ENCODE measurements at regions not wholly inside any gene's neighbourhood (a gene's known extent, or its start where the extent isn't known, plus 50 kb on each side); places are given as distances from the start of the nearest gene placed in this dataset.

- intact Hi-C loops (cut with DNase I), result no loop called here
- DNase-seq (ENCODE audit: low spot score), result no peak
Measured at GRCh38 chr2:183214680-183215079, 90.4 kb downstream of the NUP35 start.

DNA sequence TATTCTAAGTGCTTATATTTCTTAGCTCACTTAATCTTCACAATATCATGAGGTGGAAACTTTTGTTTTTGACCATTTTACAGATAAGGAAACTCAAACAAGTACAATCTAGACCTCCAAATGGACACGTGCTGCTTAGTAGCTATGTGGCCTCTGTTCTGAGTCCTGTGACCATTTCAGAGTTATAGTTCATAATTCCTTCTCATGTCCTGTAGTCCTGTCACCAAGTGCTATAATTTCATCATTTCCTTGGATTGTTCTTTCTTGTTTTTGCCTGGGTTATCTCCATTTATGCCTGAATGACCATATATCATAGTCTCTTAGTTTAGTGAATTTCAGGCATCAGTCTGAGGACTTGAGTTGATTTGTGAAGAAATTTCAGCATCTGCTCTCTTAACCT is 91.7 kb downstream of the NUP35 start:
- intact Hi-C loops (cut with DNase I), result no loop called here
- no peak for DNase-seq (ENCODE audit: low spot score)

- intact Hi-C loops (cut with DNase I), result no loop called here
- DNase-seq (ENCODE audit: low spot score), result no peak
Measured at GRCh38 chr2:183219888-183220287, 95.6 kb downstream of the NUP35 start.

- intact Hi-C loops (cut with DNase I), result no loop called here
- DNase-seq (ENCODE audit: low spot score), result no peak
Measured at GRCh38 chr2:183222751-183223150, 98.5 kb downstream of the NUP35 start.

- no peak for DNase-seq (ENCODE audit: low spot score)
- intact Hi-C loops (cut with DNase I), result no loop called here
Measured at GRCh38 chr2:183224948-183225347, 100.7 kb downstream of the NUP35 start.

- intact Hi-C loops (cut with DNase I), result no loop called here
- no peak for DNase-seq (ENCODE audit: low spot score)
Measured at GRCh38 chr2:183227176-183227575, 102.9 kb downstream of the NUP35 start.

DNA sequence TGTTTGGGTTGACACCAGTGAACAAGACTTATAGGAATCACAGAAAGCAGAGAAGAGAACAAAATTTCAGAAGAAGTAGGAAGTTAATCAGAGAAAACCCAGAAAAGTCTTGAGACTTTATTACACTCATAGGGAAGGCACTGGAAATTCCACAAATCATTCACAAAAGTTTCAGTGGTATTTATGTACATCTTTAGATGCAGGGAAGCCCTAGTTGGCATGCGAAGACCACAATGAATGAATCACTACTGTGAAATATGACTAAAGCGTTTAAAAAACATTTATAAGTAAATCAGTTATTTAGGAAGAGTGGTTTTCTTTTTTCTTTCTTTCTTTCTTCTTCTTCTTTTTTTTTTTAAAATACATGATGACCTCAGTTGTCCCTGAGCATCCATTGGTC is 105.1 kb downstream of the NUP35 start:
- no peak for DNase-seq (ENCODE audit: low spot score)
- intact Hi-C loops (cut with DNase I), result no loop called here

GRCh38 chr2:183232161-183232865 is 108.1 kb downstream of the NUP35 start:
- intact Hi-C loops (cut with DNase I), result no loop called here
- DNase-seq (ENCODE audit: low spot score), result no peak

DNA sequence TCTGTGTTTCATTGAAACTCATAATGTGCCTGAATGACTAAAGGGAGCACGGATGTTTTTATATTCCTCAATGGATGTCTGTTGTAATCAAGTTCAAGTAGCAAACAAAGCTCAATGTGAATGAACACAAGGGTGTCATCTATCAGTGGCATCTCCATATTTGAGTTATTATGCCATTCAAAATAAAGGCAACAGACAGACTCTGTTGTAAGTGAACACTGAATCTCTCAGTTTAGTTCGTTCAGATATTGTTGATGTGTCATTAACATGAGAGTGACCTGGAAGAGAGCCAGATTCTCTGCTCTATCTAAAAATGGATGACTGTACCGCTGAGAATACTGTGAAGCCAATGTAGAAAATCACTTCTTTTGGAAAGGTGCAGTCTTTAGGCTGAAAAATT is 118.7 kb downstream of the NUP35 start:
- DNase-seq (ENCODE audit: low spot score), result no peak
- intact Hi-C loops (cut with DNase I), result no loop called here

GRCh38 chr2:183243758-183244157 is 119.5 kb downstream of the NUP35 start:
- intact Hi-C loops (cut with DNase I), result no loop called here
- no peak for DNase-seq (ENCODE audit: low spot score)

DNA sequence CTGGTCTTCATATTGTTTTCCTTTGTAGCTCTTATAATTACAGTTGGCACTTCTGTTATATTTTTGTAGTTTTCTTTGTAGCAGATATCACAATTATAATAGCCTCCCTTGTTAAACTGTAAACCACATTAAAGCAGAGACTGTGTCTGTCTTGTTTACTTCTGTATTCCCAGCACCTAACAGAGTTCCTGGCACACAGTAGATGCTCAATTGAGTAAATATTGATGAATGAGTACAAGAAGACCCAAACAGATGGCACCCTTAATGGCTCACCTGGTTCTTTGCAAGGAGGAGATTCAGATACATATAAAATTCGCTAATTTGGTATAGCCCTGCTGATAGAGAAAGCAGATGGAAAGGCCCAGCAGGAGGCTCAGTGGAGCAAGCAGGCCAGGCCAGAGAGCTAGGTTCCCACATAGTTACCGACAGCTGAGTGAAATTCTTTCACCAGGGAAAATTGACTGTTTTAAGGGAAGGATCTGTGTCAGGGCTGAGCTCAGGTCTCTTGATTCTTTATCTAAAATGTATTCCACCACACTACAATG is 120.1 kb downstream of the NUP35 start:
- intact Hi-C loops (cut with DNase I), result no loop called here
- DNase-seq (ENCODE audit: low spot score), result no peak

DNA sequence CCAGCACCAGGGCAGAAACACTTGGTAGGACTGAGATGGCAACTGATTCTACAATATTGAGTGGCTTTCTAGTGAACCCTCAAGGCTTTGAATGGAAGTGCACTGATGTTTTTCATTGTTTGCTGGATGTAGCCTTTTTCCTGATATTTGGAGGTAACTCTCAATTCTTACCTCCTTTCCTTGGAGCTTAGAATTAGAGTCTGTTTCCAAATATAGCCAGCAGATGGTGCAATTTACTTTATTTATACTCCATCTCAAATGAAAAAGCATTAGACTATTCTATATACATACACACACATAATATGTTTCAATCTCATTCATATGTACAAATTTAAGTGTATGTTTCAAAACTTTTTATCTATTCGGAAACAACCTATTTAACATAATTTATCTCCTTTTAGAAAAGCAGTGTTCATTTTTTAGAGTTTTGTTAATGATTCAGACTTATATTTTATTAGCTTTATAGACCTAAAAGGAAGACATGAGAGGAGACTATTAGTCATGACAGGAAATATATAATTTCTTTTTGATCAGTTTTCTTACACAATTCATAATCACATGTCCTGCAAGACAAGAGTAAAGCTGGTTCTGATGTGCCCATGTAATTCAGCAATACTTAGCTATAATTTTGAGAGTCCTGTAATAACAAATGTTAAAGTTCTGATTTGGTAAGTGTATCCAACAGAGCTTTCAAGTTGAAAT is 124.8 kb downstream of the NUP35 start:
- intact Hi-C loops (cut with DNase I), result no loop called here
- no peak for DNase-seq (ENCODE audit: low spot score)

- intact Hi-C loops (cut with DNase I), result no loop called here
- no peak for DNase-seq (ENCODE audit: low spot score)
Measured at GRCh38 chr2:183250061-183250460, 125.8 kb downstream of the NUP35 start.

GRCh38 chr2:183250472-183250871 is 126.2 kb downstream of the NUP35 start:
- intact Hi-C loops (cut with DNase I), result no loop called here
- DNase-seq (ENCODE audit: low spot score), result no peak

DNA sequence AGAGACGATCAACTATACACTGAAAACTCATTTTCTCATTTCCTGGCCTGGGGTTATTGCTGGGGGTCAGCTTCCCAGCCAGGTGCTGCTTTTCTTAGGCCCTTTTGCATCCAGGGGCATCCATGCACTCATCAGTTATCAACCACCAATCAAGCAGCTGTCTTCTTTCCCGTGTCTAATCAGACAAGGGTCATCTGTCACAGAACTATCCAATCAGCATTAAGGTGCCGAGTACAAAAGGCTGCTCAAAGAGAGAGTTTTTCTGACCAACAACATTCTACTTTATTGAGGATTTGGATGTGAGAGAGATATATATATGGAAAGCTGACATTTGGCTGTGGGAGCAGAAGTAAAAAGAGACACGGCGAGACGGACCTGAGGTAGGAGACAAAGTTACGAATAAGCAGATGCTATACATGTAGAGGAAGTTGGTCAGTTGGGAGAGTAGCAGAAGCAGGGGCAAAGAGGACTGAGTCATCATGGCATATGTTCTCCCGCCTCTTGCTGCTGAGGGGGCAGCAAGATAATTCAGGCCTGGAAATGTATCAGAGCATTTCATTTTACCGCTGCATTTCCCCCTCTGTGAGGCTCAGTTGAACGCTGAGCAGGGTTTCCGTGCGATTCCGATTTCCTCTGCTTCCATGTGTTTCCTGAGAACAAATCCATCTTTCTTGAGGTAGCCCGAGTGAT is 129.3 kb downstream of the NUP35 start:
- DNase-seq (ENCODE audit: low spot score), result no peak
- intact Hi-C loops (cut with DNase I), result no loop called here

- DNase-seq (ENCODE audit: low spot score), result no peak
- intact Hi-C loops (cut with DNase I), result no loop called here
Measured at GRCh38 chr2:183255411-183255810, 131.2 kb downstream of the NUP35 start.

- intact Hi-C loops (cut with DNase I), result no loop called here
- no peak for DNase-seq (ENCODE audit: low spot score)
Measured at GRCh38 chr2:183259921-183260320, 135.7 kb downstream of the NUP35 start.

DNA sequence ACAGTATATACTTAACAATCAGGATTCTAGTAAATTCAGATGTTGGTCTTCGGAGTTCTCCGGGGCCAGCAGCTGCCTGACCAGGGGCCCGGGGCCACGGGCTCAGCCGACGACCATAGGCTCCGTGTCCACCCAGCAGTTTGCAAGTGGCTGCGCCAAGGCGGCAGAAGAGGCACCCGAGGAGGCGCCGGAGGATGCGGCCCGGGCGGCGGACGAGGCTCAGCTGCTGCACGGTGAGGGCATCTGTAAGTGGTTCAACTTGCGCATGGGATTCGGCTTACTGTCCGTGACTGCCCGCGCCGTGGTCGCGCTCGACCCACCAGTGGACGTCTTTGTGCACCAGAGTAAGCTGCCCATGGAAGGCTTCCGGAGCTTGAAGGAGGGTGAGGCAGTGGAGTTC is 136.3 kb downstream of the NUP35 start:
- intact Hi-C loops (cut with DNase I), result no loop called here
- no peak for DNase-seq (ENCODE audit: low spot score)

- no peak for DNase-seq (ENCODE audit: low spot score)
- intact Hi-C loops (cut with DNase I), result no loop called here
Measured at GRCh38 chr2:183264890-183265535, 140.8 kb downstream of the NUP35 start.
